Activated gamma-delta T cell treated with Interleukin-2 at 50 U/mL for 16 hours (primary cell): ENCODE measurements at regions not wholly inside any gene's neighbourhood (a gene's known extent, or its start where the extent isn't known, plus 50 kb on each side); places are given as distances from the start of the nearest gene placed in this dataset.
"Not testable (repeated sequence)": the region's sequence is repeated elsewhere in the genome, so short reads cannot be mapped to it uniquely, and the experiment has no call there.

ENCODE experiments used
- DNase-seq: peaks from one replicate; pipeline ENCODE4 v3.0.0-alpha.2; 2020

- no peak for DNase-seq
Observed at GRCh38 chr10:78664929-78665553, 403.7 kb upstream of the ZMIZ1 start.

- DNase-seq, result no peak
Observed at GRCh38 chr10:78672918-78673317, 395.8 kb upstream of the ZMIZ1 start.

- not testable (repeated sequence) for DNase-seq
Observed at GRCh38 chr10:78681141-78681540, 387.6 kb upstream of the ZMIZ1 start.

- DNase-seq, result not testable (repeated sequence)
Observed at GRCh38 chr10:78681986-78682385, 386.8 kb upstream of the ZMIZ1 start.

GRCh38 chr10:78684947-78685346 is 383.8 kb upstream of the ZMIZ1 start:
- DNase-seq, result no peak

GRCh38 chr10:78685466-78686103 is 383.2 kb upstream of the ZMIZ1 start:
- no peak for DNase-seq

GRCh38 chr10:78686444-78687060 is 382.2 kb upstream of the ZMIZ1 start:
- no peak for DNase-seq

GRCh38 chr10:78687626-78688025 is 381.1 kb upstream of the ZMIZ1 start:
- DNase-seq, result no peak

GRCh38 chr10:78688230-78688900 is 380.4 kb upstream of the ZMIZ1 start:
- no peak for DNase-seq

- no peak for DNase-seq
Observed at GRCh38 chr10:78688901-78689583, 379.7 kb upstream of the ZMIZ1 start.

- no peak for DNase-seq
Observed at GRCh38 chr10:78689584-78689935, 379.2 kb upstream of the ZMIZ1 start.

GRCh38 chr10:78690354-78691111 is 378.2 kb upstream of the ZMIZ1 start:
- no peak for DNase-seq

- no peak for DNase-seq
Observed at GRCh38 chr10:78691301-78692030, 377.3 kb upstream of the ZMIZ1 start.

GRCh38 chr10:78692071-78692470 is 376.7 kb upstream of the ZMIZ1 start:
- no peak for DNase-seq

- no peak for DNase-seq
Observed at GRCh38 chr10:78695846-78696245, 372.9 kb upstream of the ZMIZ1 start.

- DNase-seq, result no peak
Observed at GRCh38 chr10:78696791-78697395, 371.9 kb upstream of the ZMIZ1 start.

- DNase-seq, result no peak
Observed at GRCh38 chr10:78699971-78700370, 368.8 kb upstream of the ZMIZ1 start.

- no peak for DNase-seq
Observed at GRCh38 chr10:78700413-78700812, 368.4 kb upstream of the ZMIZ1 start.

GRCh38 chr10:78700816-78701520 is 367.8 kb upstream of the ZMIZ1 start:
- no peak for DNase-seq

GRCh38 chr10:78702186-78702585 is 366.6 kb upstream of the ZMIZ1 start:
- DNase-seq, result no peak

- DNase-seq, result no peak
Observed at GRCh38 chr10:78702876-78703275, 365.9 kb upstream of the ZMIZ1 start.
